GM21619 (cell line): ENCODE measurements at regions not wholly inside any gene's neighbourhood (a gene's known extent, or its start where the extent isn't known, plus 50 kb on each side); places are given as distances from the start of the nearest gene placed in this dataset.
"Not testable (repeated sequence)": the region's sequence is repeated elsewhere in the genome, so short reads cannot be mapped to it uniquely, and the experiment has no call there.

Experiments used
- ATAC-seq: cut with Tn5 transposase; IDR thresholded peaks from one replicate; pipeline ENCODE4 v1.9.1; 2021; ENCODE audit not compliant: unreplicated experiment

- no peak for ATAC-seq
Observed at GRCh38 chr22:22371031-22371541, 126.5 kb downstream of the VPREB1 start.

GRCh38 chr22:22372086-22372485, 127.5 kb downstream of the VPREB1 start:
- no peak for ATAC-seq

- no peak for ATAC-seq
Observed at GRCh38 chr22:22374163-22374562, 129.6 kb downstream of the VPREB1 start.

- ATAC-seq = no peak
Observed at GRCh38 chr22:22374579-22374978, 130.0 kb downstream of the VPREB1 start.

GRCh38 chr22:22375576-22376351, 131.2 kb downstream of the VPREB1 start:
- ATAC-seq = no peak

GRCh38 chr22:22376352-22376706, 131.7 kb downstream of the VPREB1 start:
- no peak for ATAC-seq

GRCh38 chr22:22376884-22377283, 131.7 kb downstream of the ZNF280B start:
- ATAC-seq = not testable (repeated sequence)

- no peak for ATAC-seq
Observed at GRCh38 chr22:22377335-22377734, 131.2 kb downstream of the ZNF280B start.

- ATAC-seq = no peak
Observed at GRCh38 chr22:22378446-22379415, 129.8 kb downstream of the ZNF280B start.

GRCh38 chr22:22380098-22381030, 128.2 kb downstream of the ZNF280B start:
- no peak for ATAC-seq

GRCh38 chr22:22381292-22381691, 127.2 kb downstream of the ZNF280B start:
- ATAC-seq = not testable (repeated sequence)

- no peak for ATAC-seq
Observed at GRCh38 chr22:22384267-22384666, 124.3 kb downstream of the ZNF280B start.

- no peak for ATAC-seq
Observed at GRCh38 chr22:22384668-22385244, 123.8 kb downstream of the ZNF280B start.

- ATAC-seq = no peak
Observed at GRCh38 chr22:22386602-22387385, 121.7 kb downstream of the ZNF280B start.

- ATAC-seq = no peak
Observed at GRCh38 chr22:22387386-22387736, 121.2 kb downstream of the ZNF280B start.

- no peak for ATAC-seq
Observed at GRCh38 chr22:22388090-22388489, 120.5 kb downstream of the ZNF280B start.

- no peak for ATAC-seq
Observed at GRCh38 chr22:22388494-22388893, 120.0 kb downstream of the ZNF280B start.

- no peak for ATAC-seq
Observed at GRCh38 chr22:22389467-22389866, 119.1 kb downstream of the ZNF280B start.

GRCh38 chr22:22390989-22391388, 117.6 kb downstream of the ZNF280B start:
- ATAC-seq = no peak

GRCh38 chr22:22391543-22391942, 117.0 kb downstream of the ZNF280B start:
- ATAC-seq = no peak
